HPDE6-E6E7 (cell line): ENCODE measurements at regions not wholly inside any gene's neighbourhood (a gene's known extent, or its start where the extent isn't known, plus 50 kb on each side); places are given as distances from the start of the nearest gene placed in this dataset.
"Not testable (repeated sequence)": the region's sequence is repeated elsewhere in the genome, so short reads cannot be mapped to it uniquely, and the experiment has no call there.

Experiments
- DNase-seq: peaks from one replicate; pipeline ENCODE4 v3.0.0; 2011; ENCODE audit warnings: missing footprints; ENCODE audit errors: extremely low spot score

- no peak for DNase-seq
Measured at GRCh38 chrX:124238268-124238667, 94.2 kb upstream of the TEX13D start.

GRCh38 chrX:124239324-124239723 lies 93.1 kb upstream of the TEX13D start:
- DNase-seq: no peak

GRCh38 chrX:124239911-124240310 lies 92.5 kb upstream of the TEX13D start:
- DNase-seq: no peak

- DNase-seq: no peak
Measured at GRCh38 chrX:124240422-124240821, 92.0 kb upstream of the TEX13D start.

- DNase-seq: no peak
Measured at GRCh38 chrX:124242131-124242530, 90.3 kb upstream of the TEX13D start.

- DNase-seq: no peak
Measured at GRCh38 chrX:124249345-124249744, 83.1 kb upstream of the TEX13D start.

GRCh38 chrX:124250835-124251437 lies 81.5 kb upstream of the TEX13D start:
- DNase-seq: no peak

GRCh38 chrX:124254611-124255010 lies 77.8 kb upstream of the TEX13D start:
- no peak for DNase-seq

- no peak for DNase-seq
Measured at GRCh38 chrX:124256216-124256615, 76.2 kb upstream of the TEX13D start.

- DNase-seq: no peak
Measured at GRCh38 chrX:124256629-124257380, 75.7 kb upstream of the TEX13D start.

- DNase-seq: no peak
Measured at GRCh38 chrX:124257924-124258702, 74.3 kb upstream of the TEX13D start.

- no peak for DNase-seq
Measured at GRCh38 chrX:124260845-124261244, 71.6 kb upstream of the TEX13D start.

- no peak for DNase-seq
Measured at GRCh38 chrX:124263743-124264142, 68.7 kb upstream of the TEX13D start.

GRCh38 chrX:124268099-124268498 lies 64.4 kb upstream of the TEX13D start:
- no peak for DNase-seq

GRCh38 chrX:124269881-124270280 lies 62.6 kb upstream of the TEX13D start:
- no peak for DNase-seq

GRCh38 chrX:124271599-124271998 lies 60.9 kb upstream of the TEX13D start:
- DNase-seq: not testable (repeated sequence)

- no peak for DNase-seq
Measured at GRCh38 chrX:124272370-124272982, 60.0 kb upstream of the TEX13D start.

GRCh38 chrX:124274438-124275181 lies 57.9 kb upstream of the TEX13D start:
- DNase-seq: no peak

- no peak for DNase-seq
Measured at GRCh38 chrX:124275182-124275894, 57.1 kb upstream of the TEX13D start.

GRCh38 chrX:124280294-124280902 lies 52.1 kb upstream of the TEX13D start:
- DNase-seq: no peak

GRCh38 chrX:124282580-124282979 lies 49.9 kb upstream of the TEX13D start:
- DNase-seq: no peak
